GM12878 (cell line): ENCODE measurements at regions not wholly inside any gene's neighbourhood (a gene's known extent, or its start where the extent isn't known, plus 50 kb on each side); places are given as distances from the start of the nearest gene placed in this dataset.

ENCODE experiments used
- CEBPZ ChIP-seq: fragments of 150-350 bp; IDR thresholded peaks from 2 replicates; pipeline ENCODE4 v1.6.1; 2016; ENCODE audit warnings: low read depth, low read length
- ELK1 ChIP-seq: IDR thresholded peaks from 2 replicates; pipeline ENCODE4 v1.6.1; 2012; ENCODE audit warnings: low read depth, low read length, improper control_type of control experiment
- ESRRA ChIP-seq: IDR thresholded peaks from 2 replicates; pipeline ENCODE4 v1.6.1; 2012; ENCODE audit warnings: mild to moderate bottlenecking, low read length, improper control_type of control experiment
- EZH2 ChIP-seq: IDR thresholded peaks from 2 replicates; pipeline ENCODE4 v1.6.1; 2012; ENCODE audit warnings: low read depth, mild to moderate bottlenecking, control low read depth, inconsistent platforms, low read length, borderline replicate concordance; ENCODE audit not compliant: control insufficient read depth
- GATAD2B ChIP-seq: fragments of 450-650 bp; conservative IDR thresholded peaks from 2 replicates; pipeline ENCODE4 v1.6.1; 2017; ENCODE audit warnings: low read depth, mild to moderate bottlenecking, moderate library complexity
- LARP7 ChIP-seq: fragments of 450-650 bp; IDR thresholded peaks from 2 replicates; pipeline ENCODE4 v1.6.1; 2017; ENCODE audit warnings: mild to moderate bottlenecking
- NRF1 ChIP-seq: conservative IDR thresholded peaks from 2 replicates; pipeline ENCODE4 v1.6.1; 2011; ENCODE audit warnings: mild to moderate bottlenecking, low read depth, low read length, improper control_type of control experiment
- POLR2AphosphoS5 ChIP-seq: IDR thresholded peaks from 2 replicates; pipeline ENCODE4 v1.6.1; 2011; ENCODE audit warnings: mild to moderate bottlenecking, low read length, inconsistent platforms
- SUZ12 ChIP-seq: fragments of 200-600 bp; sonication (generic); IDR thresholded peaks from one replicate; pipeline ENCODE4 v1.6.1; 2018; ENCODE audit warnings: antibody characterized with exemption, mild to moderate bottlenecking; ENCODE audit not compliant: unreplicated experiment
- TBL1XR1 ChIP-seq: IDR thresholded peaks from 2 replicates; pipeline ENCODE4 v1.6.1; 2012; ENCODE audit warnings: low read depth, low read length, improper control_type of control experiment
- TF ChIP-seq, protein P1 (sequence below), 3 experiments: IDR thresholded peaks in 2 of 3; conservative IDR thresholded peaks in 1 of 3; 2 replicates each; pipeline ENCODE4 v1.5.1; 2011; ENCODE audit warnings: low read depth in 3 of 3, low read length in 3 of 3, mild to moderate bottlenecking in 3 of 3, control low read depth in 2 of 3, moderate library complexity in 2 of 3, inconsistent platforms in 1 of 3, mixed read lengths in 1 of 3; ENCODE audit not compliant: control insufficient read depth in 2 of 3, insufficient read depth in 1 of 3; ENCODE audit errors: extremely low read depth in 1 of 3
- TF ChIP-seq, protein P2 (sequence below): IDR thresholded peaks from 2 replicates; pipeline ENCODE4 v1.6.1; 2011; ENCODE audit warnings: low read depth, mild to moderate bottlenecking, low read length, moderate library complexity, borderline replicate concordance; ENCODE audit errors: extremely low read depth

- TF ChIP-seq ESRRA (no peak), GATAD2B (no peak), CEBPZ (no peak), TBL1XR1 (no peak), SUZ12 (no peak), EZH2 (no peak), POLR2AphosphoS5 (no peak), NRF1 (no peak), ELK1 (no peak), LARP7 (no peak)
- TF ChIP-seq, protein P1, sequence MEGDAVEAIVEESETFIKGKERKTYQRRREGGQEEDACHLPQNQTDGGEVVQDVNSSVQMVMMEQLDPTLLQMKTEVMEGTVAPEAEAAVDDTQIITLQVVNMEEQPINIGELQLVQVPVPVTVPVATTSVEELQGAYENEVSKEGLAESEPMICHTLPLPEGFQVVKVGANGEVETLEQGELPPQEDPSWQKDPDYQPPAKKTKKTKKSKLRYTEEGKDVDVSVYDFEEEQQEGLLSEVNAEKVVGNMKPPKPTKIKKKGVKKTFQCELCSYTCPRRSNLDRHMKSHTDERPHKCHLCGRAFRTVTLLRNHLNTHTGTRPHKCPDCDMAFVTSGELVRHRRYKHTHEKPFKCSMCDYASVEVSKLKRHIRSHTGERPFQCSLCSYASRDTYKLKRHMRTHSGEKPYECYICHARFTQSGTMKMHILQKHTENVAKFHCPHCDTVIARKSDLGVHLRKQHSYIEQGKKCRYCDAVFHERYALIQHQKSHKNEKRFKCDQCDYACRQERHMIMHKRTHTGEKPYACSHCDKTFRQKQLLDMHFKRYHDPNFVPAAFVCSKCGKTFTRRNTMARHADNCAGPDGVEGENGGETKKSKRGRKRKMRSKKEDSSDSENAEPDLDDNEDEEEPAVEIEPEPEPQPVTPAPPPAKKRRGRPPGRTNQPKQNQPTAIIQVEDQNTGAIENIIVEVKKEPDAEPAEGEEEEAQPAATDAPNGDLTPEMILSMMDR (IDR thresholded peaks at IDR 0.05 in 2 of 3, conservative IDR thresholded peaks at IDR 0.05 in 1 of 3; ENCODE audit: control insufficient read depth in 2 of 3, extremely low read depth in 1 of 3, insufficient read depth in 1 of 3, low read depth in 3 of 3, low read length in 3 of 3): no peak
- TF ChIP-seq, protein P2, sequence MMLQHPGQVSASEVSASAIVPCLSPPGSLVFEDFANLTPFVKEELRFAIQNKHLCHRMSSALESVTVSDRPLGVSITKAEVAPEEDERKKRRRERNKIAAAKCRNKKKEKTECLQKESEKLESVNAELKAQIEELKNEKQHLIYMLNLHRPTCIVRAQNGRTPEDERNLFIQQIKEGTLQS: no peak
Observed at GRCh38 chr12:75974323-75975187, 57.0 kb downstream of the PHLDA1 start.
